ENCODE measurements at regions not wholly inside any gene's neighbourhood (a gene's known extent, or its start where the extent isn't known, plus 50 kb on each side); places are given as distances from the start of the nearest gene placed in this dataset.

GRCh38 chr1:229129301-229130027 is 141.4 kb upstream of the RAB4A start:
- Histone ChIP-seq H3K27me3 (replicated peaks; ENCODE audit: control insufficient read depth, insufficient read depth, low read length) (no peaks in the 10 kb centered on the region; the same call in 1 of the 2 replicates), H3K4me3 (replicated peaks; ENCODE audit: low read depth, low read length) (no peak overlapping the region), H3K36me3 (ENCODE audit: control insufficient read depth, insufficient read depth, low read length) (no peaks in the 10 kb centered on the region)
- DNase-seq (ENCODE audit: extremely low read depth, insufficient read length): no peak
- no peak for TF ChIP-seq CTCF (IDR thresholded peaks at IDR 0.05; ENCODE audit: insufficient read depth, low read length, poor library complexity, severe bottlenecking)

GRCh38 chr1:229130028-229130668 is 140.8 kb upstream of the RAB4A start:
- H3K27me3 ChIP-seq (replicated peaks; ENCODE audit: control insufficient read depth, insufficient read depth, low read length): no peaks in the 10 kb centered on the region; the same call in 1 of the 2 replicates
- no peak overlapping the region for H3K4me3 ChIP-seq (replicated peaks; ENCODE audit: low read depth, low read length)
- no peaks in the 10 kb centered on the region for H3K36me3 ChIP-seq (ENCODE audit: control insufficient read depth, insufficient read depth, low read length)
- TF ChIP-seq CTCF (IDR thresholded peaks at IDR 0.05; ENCODE audit: insufficient read depth, low read length, poor library complexity, severe bottlenecking): no peak
- no peak for DNase-seq (ENCODE audit: extremely low read depth, insufficient read length)

GRCh38 chr1:229131243-229132105 is 139.4 kb upstream of the RAB4A start:
- no peak for TF ChIP-seq CTCF (IDR thresholded peaks at IDR 0.05; ENCODE audit: insufficient read depth, low read length, poor library complexity, severe bottlenecking)
- DNase-seq (ENCODE audit: extremely low read depth, insufficient read length): no peak
- Histone ChIP-seq H3K4me3 (replicated peaks; ENCODE audit: low read depth, low read length) (no peak overlapping the region), H3K27me3 (replicated peaks; ENCODE audit: control insufficient read depth, insufficient read depth, low read length) (no peaks in the 10 kb centered on the region; the same call in 1 of the 2 replicates), H3K36me3 (ENCODE audit: control insufficient read depth, insufficient read depth, low read length) (no peaks in the 10 kb centered on the region)

GRCh38 chr1:229132106-229132443 is 138.8 kb upstream of the RAB4A start:
- no peak for DNase-seq (ENCODE audit: extremely low read depth, insufficient read length)
- no peak for TF ChIP-seq CTCF (IDR thresholded peaks at IDR 0.05; ENCODE audit: insufficient read depth, low read length, poor library complexity, severe bottlenecking)
- Histone ChIP-seq H3K4me3 (replicated peaks; ENCODE audit: low read depth, low read length) (no peak overlapping the region), H3K36me3 (ENCODE audit: control insufficient read depth, insufficient read depth, low read length) (no peaks in the 10 kb centered on the region), H3K27me3 (replicated peaks; ENCODE audit: control insufficient read depth, insufficient read depth, low read length) (no peaks in the 10 kb centered on the region; the same call in 1 of the 2 replicates)

- Histone ChIP-seq H3K4me3 (replicated peaks; ENCODE audit: low read depth, low read length) (no peak overlapping the region), H3K36me3 (ENCODE audit: control insufficient read depth, insufficient read depth, low read length) (no peaks in the 10 kb centered on the region), H3K27me3 (replicated peaks; ENCODE audit: control insufficient read depth, insufficient read depth, low read length) (no peaks in the 10 kb centered on the region; the same call in 1 of the 2 replicates)
- no peak for DNase-seq (ENCODE audit: extremely low read depth, insufficient read length)
- no peak for TF ChIP-seq CTCF (IDR thresholded peaks at IDR 0.05; ENCODE audit: insufficient read depth, low read length, poor library complexity, severe bottlenecking)
These were observed 138.2 kb upstream of the RAB4A start for GRCh38 chr1:229132706-229133105.
